SH-SY5Y (cell line): ENCODE measurements at regions not wholly inside any gene's neighbourhood (a gene's known extent, or its start where the extent isn't known, plus 50 kb on each side); places are given as distances from the start of the nearest gene placed in this dataset.

Experiments
- GATA2 ChIP-seq: IDR thresholded peaks from 2 replicates; pipeline ENCODE4 v1.6.1; 2011; ENCODE audit warnings: mild to moderate bottlenecking, low read depth, low read length
- GATA3 ChIP-seq: IDR thresholded peaks from 2 replicates; pipeline ENCODE4 v1.6.1; 2011; ENCODE audit warnings: low read depth, mild to moderate bottlenecking, low read length, moderate library complexity

DNA sequence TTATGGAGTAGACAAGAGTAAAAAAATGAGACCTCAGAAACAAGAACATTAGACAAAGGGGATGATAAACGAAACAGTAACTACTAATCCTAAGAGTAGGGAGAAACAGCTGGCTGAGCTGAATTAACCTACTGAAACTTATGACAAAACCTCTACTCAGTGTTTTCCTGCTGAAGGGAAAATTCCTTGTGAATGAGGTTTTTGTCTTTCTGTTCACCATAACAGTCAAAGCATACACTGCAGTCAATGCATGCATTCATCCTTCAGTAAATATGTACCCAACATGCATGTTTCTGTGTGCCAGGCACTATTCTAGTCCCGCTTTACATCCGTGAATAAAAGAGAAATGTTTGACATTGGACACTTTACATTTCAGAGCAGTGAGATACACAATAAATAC is 805.6 kb upstream of the KLHL29 start:
- TF ChIP-seq GATA2 = no peak
- TF ChIP-seq GATA3 = no peak
